HL-60 (cell line): ENCODE measurements at regions not wholly inside any gene's neighbourhood (a gene's known extent, or its start where the extent isn't known, plus 50 kb on each side); places are given as distances from the start of the nearest gene placed in this dataset.
"Not testable (repeated sequence)": the region's sequence is repeated elsewhere in the genome, so short reads cannot be mapped to it uniquely, and the experiment has no call there.

ENCODE experiments used
- DNase-seq, 2 experiments: peaks; one replicate each; pipeline ENCODE4 v3.0.0-alpha.2; 2010 to 2020; ENCODE audit warnings: low read depth in 1 of 2, low spot score in 1 of 2
- H3K27ac ChIP-seq: fragments of 250-450 bp; sonication (Bioruptor Pico); replicated peaks from 2 replicates; pipeline ENCODE4 v1.5.1; 2020; ENCODE audit warnings: mild to moderate bottlenecking, moderate library complexity
- H3K27me3 ChIP-seq: fragments of 250-450 bp; sonication (Bioruptor Pico); 2 replicates; pipeline ENCODE4 v1.5.1; 2021; ENCODE audit warnings: mild to moderate bottlenecking, moderate library complexity; ENCODE audit not compliant: insufficient read depth, poor library complexity, severe bottlenecking
- H3K4me3 ChIP-seq: replicated peaks from 2 replicates; pipeline ENCODE4 v1.5.1; 2011; ENCODE audit warnings: mild to moderate bottlenecking, control low read depth, low read length; ENCODE audit not compliant: insufficient read depth
- GABPA ChIP-seq: IDR thresholded peaks from 2 replicates; pipeline ENCODE4 v1.6.1; 2012; ENCODE audit warnings: low read depth
- POLR2AphosphoS5 ChIP-seq: IDR thresholded peaks from 2 replicates; pipeline ENCODE4 v1.6.1; 2012; ENCODE audit warnings: low read depth
- SPI1 ChIP-seq: IDR thresholded peaks from 2 replicates; pipeline ENCODE4 v1.6.1; 2012; ENCODE audit warnings: low read depth, mild to moderate bottlenecking, borderline replicate concordance
- TF ChIP-seq, protein P1 (sequence below): IDR thresholded peaks from 2 replicates; pipeline ENCODE4 v1.6.1; 2012; ENCODE audit warnings: low read depth; ENCODE audit not compliant: insufficient replicate concordance
- TF ChIP-seq, protein P2 (sequence below): IDR thresholded peaks from one replicate; pipeline ENCODE4 v1.5.1; 2011; ENCODE audit warnings: low read length, control low read depth, inconsistent platforms; ENCODE audit not compliant: insufficient read depth

DNA sequence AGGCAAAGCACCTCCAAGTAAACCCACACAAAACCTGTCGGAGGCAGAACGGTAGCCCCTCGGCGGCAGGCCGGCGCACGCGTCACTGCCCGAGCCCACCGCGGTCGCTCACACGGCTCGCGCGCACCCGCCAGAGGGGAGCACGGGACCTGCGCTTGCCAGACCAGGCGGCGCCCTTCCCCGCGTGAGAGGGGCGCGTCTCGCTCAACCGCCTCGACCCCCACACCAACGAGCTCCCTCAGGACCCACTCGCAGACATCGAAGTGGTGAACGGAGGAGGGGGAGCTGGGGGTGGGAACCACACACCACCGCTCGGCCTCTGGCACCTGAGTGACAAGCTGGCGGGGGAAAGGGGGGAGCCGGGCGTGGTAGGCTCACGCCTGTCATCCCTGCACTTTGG, 1513.4 kb upstream of the DEFB115 start:
- DNase-seq, result no peak

GRCh38 chr20:29745534-29746245, 1511.8 kb upstream of the DEFB115 start:
- not testable (repeated sequence) for H3K4me3 ChIP-seq, H3K27me3 ChIP-seq, H3K27ac ChIP-seq, DNase-seq

More for the DNA sequence above, 1513.4 kb upstream of the DEFB115 start:
- no peaks in the 10 kb centered on the region for H3K27me3 ChIP-seq
- no peak overlapping the region for H3K4me3 ChIP-seq
- H3K27ac ChIP-seq, result no peak overlapping the region
- TF ChIP-seq, protein P1, sequence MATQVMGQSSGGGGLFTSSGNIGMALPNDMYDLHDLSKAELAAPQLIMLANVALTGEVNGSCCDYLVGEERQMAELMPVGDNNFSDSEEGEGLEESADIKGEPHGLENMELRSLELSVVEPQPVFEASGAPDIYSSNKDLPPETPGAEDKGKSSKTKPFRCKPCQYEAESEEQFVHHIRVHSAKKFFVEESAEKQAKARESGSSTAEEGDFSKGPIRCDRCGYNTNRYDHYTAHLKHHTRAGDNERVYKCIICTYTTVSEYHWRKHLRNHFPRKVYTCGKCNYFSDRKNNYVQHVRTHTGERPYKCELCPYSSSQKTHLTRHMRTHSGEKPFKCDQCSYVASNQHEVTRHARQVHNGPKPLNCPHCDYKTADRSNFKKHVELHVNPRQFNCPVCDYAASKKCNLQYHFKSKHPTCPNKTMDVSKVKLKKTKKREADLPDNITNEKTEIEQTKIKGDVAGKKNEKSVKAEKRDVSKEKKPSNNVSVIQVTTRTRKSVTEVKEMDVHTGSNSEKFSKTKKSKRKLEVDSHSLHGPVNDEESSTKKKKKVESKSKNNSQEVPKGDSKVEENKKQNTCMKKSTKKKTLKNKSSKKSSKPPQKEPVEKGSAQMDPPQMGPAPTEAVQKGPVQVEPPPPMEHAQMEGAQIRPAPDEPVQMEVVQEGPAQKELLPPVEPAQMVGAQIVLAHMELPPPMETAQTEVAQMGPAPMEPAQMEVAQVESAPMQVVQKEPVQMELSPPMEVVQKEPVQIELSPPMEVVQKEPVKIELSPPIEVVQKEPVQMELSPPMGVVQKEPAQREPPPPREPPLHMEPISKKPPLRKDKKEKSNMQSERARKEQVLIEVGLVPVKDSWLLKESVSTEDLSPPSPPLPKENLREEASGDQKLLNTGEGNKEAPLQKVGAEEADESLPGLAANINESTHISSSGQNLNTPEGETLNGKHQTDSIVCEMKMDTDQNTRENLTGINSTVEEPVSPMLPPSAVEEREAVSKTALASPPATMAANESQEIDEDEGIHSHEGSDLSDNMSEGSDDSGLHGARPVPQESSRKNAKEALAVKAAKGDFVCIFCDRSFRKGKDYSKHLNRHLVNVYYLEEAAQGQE, result no peak
- TF ChIP-seq POLR2AphosphoS5 (no peak), GABPA (no peak), SPI1 (no peak)
- TF ChIP-seq, protein P2, sequence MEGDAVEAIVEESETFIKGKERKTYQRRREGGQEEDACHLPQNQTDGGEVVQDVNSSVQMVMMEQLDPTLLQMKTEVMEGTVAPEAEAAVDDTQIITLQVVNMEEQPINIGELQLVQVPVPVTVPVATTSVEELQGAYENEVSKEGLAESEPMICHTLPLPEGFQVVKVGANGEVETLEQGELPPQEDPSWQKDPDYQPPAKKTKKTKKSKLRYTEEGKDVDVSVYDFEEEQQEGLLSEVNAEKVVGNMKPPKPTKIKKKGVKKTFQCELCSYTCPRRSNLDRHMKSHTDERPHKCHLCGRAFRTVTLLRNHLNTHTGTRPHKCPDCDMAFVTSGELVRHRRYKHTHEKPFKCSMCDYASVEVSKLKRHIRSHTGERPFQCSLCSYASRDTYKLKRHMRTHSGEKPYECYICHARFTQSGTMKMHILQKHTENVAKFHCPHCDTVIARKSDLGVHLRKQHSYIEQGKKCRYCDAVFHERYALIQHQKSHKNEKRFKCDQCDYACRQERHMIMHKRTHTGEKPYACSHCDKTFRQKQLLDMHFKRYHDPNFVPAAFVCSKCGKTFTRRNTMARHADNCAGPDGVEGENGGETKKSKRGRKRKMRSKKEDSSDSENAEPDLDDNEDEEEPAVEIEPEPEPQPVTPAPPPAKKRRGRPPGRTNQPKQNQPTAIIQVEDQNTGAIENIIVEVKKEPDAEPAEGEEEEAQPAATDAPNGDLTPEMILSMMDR, result no peak

- TF ChIP-seq GABPA, result no peak
- no peak for TF ChIP-seq SPI1
- TF ChIP-seq POLR2AphosphoS5, result no peak
- TF ChIP-seq, protein P1, result no peak
- TF ChIP-seq, protein P2, result no peak
- Histone ChIP-seq H3K27me3 (no peaks in the 10 kb centered on the region), H3K4me3 (no peak overlapping the region), H3K27ac (no peak overlapping the region)
- DNase-seq, result no peak
These were observed 1507.1 kb upstream of the DEFB115 start for GRCh38 chr20:29750268-29750899.

GRCh38 chr20:29752644-29753425, 1504.6 kb upstream of the DEFB115 start:
- not testable (repeated sequence) for H3K27ac ChIP-seq, H3K27me3 ChIP-seq, H3K4me3 ChIP-seq, DNase-seq

- not testable (repeated sequence) for H3K27me3 ChIP-seq, DNase-seq, H3K27ac ChIP-seq, H3K4me3 ChIP-seq
These were observed 1504.1 kb upstream of the DEFB115 start for GRCh38 chr20:29753426-29753746.

- H3K27me3 ChIP-seq, H3K27ac ChIP-seq, H3K4me3 ChIP-seq, DNase-seq: not testable (repeated sequence)
These were observed 1503.6 kb upstream of the DEFB115 start for GRCh38 chr20:29753879-29754278.

DNA sequence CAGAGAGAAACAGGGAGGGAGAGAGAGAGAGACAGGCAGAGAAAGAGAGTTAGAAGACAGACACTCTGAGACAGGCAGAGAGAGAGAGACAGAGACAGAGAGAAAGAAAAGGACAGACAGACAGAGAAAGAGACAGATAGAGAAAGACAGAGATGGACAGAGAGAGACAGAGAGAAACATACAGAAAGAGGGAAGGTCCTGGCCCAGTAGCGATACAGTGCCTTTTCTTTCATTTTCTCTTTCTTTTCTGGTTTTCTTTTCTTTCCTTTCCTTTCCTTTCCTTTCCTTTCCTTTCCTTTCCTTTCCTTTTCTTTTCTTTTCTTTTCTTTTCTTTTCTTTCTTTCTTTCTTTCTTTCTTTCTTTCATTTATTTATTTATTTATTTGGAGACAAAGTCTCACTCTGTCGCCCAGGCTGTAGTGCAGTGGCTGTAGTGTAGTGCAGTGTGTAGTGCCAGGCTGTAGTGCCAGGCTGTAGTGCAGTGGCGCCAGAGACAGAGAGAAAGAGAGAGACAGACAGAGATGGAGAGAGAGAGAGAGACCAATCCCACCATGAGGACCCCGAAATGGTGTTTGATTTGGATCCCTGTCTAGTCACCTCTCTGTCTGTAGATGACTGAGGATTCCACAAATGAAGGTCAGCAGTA, 1501.5 kb upstream of the DEFB115 start:
- H3K27ac ChIP-seq, H3K4me3 ChIP-seq, DNase-seq, H3K27me3 ChIP-seq: not testable (repeated sequence)
